ENCODE measurements at regions not wholly inside any gene's neighbourhood (a gene's known extent, or its start where the extent isn't known, plus 50 kb on each side); places are given as distances from the start of the nearest gene placed in this dataset.
A peak's percentile ranks its signal among the peaks of the same experiment; 100 is the strongest.
"Not testable (repeated sequence)": the region's sequence is repeated elsewhere in the genome, so short reads cannot be mapped to it uniquely, and the experiment has no call there.

DNA sequence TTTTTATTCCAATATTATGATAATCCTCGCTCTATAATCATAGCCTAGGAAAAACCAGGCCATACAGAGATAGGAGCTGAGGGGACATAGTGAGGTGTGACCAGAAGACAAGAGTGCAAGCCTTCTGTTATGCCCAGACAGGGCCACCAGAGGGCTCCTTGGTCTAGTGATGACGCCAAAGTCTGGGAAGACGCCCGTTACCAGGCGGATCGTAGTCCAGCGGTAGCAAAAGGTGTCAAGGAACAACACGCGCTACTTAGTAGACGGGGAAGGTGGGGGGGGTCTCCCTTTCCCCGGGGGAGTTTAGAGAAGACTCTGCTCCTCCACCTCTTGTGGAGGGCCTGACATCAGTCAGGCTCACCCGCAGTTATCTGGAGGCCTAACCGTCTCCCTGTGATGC lies 253.8 kb upstream of the RGPD4 start:
- H2BK12ac ChIP-seq (ENCODE audit: low read length); H3K18ac ChIP-seq (ENCODE audit: low read length); H2BK120ac ChIP-seq (ENCODE audit: insufficient read depth, low read length, poor library complexity); H3K4me3 ChIP-seq (ENCODE audit: low read depth, low read length); H3K9ac ChIP-seq (ENCODE audit: low read length); H2AK5ac ChIP-seq (ENCODE audit: low read length); H4K91ac ChIP-seq (ENCODE audit: low read depth, low read length); H3K27me3 ChIP-seq (ENCODE audit: insufficient read depth, low read length); H3K9me3 ChIP-seq (ENCODE audit: insufficient read depth, low read depth, low read length); H3K79me2 ChIP-seq (ENCODE audit: control insufficient read depth, insufficient read depth, low read length, poor library complexity); H3K4me2 ChIP-seq (ENCODE audit: low read length); H2AFZ ChIP-seq (ENCODE audit: insufficient read depth, low read length, poor library complexity); H3K79me1 ChIP-seq (ENCODE audit: low read length); H3K36me3 ChIP-seq (ENCODE audit: control insufficient read depth in 1 of 2, insufficient read depth in 2 of 2, low read length in 2 of 2); H3K4me1 ChIP-seq (ENCODE audit: control insufficient read depth in 1 of 2, insufficient read depth in 2 of 2, low read length in 2 of 2); H2BK5ac ChIP-seq (ENCODE audit: low read depth, low read length, poor library complexity); H4K12ac ChIP-seq (ENCODE audit: low read depth, low read length); H4K8ac ChIP-seq (ENCODE audit: low read depth, low read length); H3K23ac ChIP-seq (ENCODE audit: low read length); H3K27ac ChIP-seq (ENCODE audit: low read depth, low read length); H3K14ac ChIP-seq (ENCODE audit: low read length); H3K4ac ChIP-seq (ENCODE audit: low read depth, low read length): not testable (repeated sequence)
- peak in 1 of 2 donors; percentile 55 for DNase-seq
- WGBS (ENCODE audit: extremely low coverage, insufficient coverage, insufficient read length): no CpG with 5 or more reads among the region's 13 CpGs

- no peaks in the 10 kb centered on the region for H3K27me3 ChIP-seq (ENCODE audit: insufficient read depth, low read length)
- no peak overlapping the region for H3K23ac ChIP-seq (ENCODE audit: low read length)
- H4K8ac ChIP-seq (ENCODE audit: low read depth, low read length): no peak overlapping the region
- no peak overlapping the region for H3K27ac ChIP-seq (ENCODE audit: low read depth, low read length)
- no peaks in the 10 kb centered on the region for H3K79me2 ChIP-seq (ENCODE audit: control insufficient read depth, insufficient read depth, low read length, poor library complexity)
- H4K91ac ChIP-seq (ENCODE audit: low read depth, low read length): no peak overlapping the region
- no peak overlapping the region for H2BK120ac ChIP-seq (ENCODE audit: insufficient read depth, low read length, poor library complexity)
- no peak overlapping the region for H4K12ac ChIP-seq (ENCODE audit: low read depth, low read length)
- no peak overlapping the region for H3K18ac ChIP-seq (ENCODE audit: low read length)
- H3K36me3 ChIP-seq (ENCODE audit: control insufficient read depth in 1 of 2, insufficient read depth in 2 of 2, low read length in 2 of 2): no peaks in the 10 kb centered on the region
- H3K79me1 ChIP-seq (ENCODE audit: low read length): no peaks in the 10 kb centered on the region
- H3K9ac ChIP-seq (ENCODE audit: low read length): no peak overlapping the region
- H3K4me2 ChIP-seq (ENCODE audit: low read length): no peak overlapping the region
- H3K4ac ChIP-seq (ENCODE audit: low read depth, low read length): no peak overlapping the region
- no peak for DNase-seq
- WGBS (ENCODE audit: extremely low coverage, insufficient coverage, insufficient read length): no CpG with 5 or more reads among the region's 5 CpGs
- H3K9me3 ChIP-seq (ENCODE audit: insufficient read depth, low read depth, low read length): no peaks in the 10 kb centered on the region
- H3K14ac ChIP-seq (ENCODE audit: low read length): no peak overlapping the region
- H2AFZ ChIP-seq (ENCODE audit: insufficient read depth, low read length, poor library complexity): no peak overlapping the region
- H3K4me1 ChIP-seq (ENCODE audit: control insufficient read depth in 1 of 2, insufficient read depth in 2 of 2, low read length in 2 of 2): no peaks in the 10 kb centered on the region
- H2AK5ac ChIP-seq (ENCODE audit: low read length): no peak overlapping the region
- no peak overlapping the region for H3K4me3 ChIP-seq (ENCODE audit: low read depth, low read length)
- no peak overlapping the region for H2BK12ac ChIP-seq (ENCODE audit: low read length)
- H2BK5ac ChIP-seq (ENCODE audit: low read depth, low read length, poor library complexity): no peak overlapping the region
Observed at GRCh38 chr2:107576991-107577390, 249.7 kb upstream of the RGPD4 start.

- H3K9me3 ChIP-seq (ENCODE audit: insufficient read depth, low read depth, low read length): no peaks in the 10 kb centered on the region
- no peak overlapping the region for H3K4me3 ChIP-seq (ENCODE audit: low read depth, low read length)
- H2AK5ac ChIP-seq (ENCODE audit: low read length): no peak overlapping the region
- no peak overlapping the region for H3K23ac ChIP-seq (ENCODE audit: low read length)
- no peak overlapping the region for H3K9ac ChIP-seq (ENCODE audit: low read length)
- H2BK120ac ChIP-seq (ENCODE audit: insufficient read depth, low read length, poor library complexity): no peak overlapping the region
- H3K4ac ChIP-seq (ENCODE audit: low read depth, low read length): no peak overlapping the region
- H4K12ac ChIP-seq (ENCODE audit: low read depth, low read length): no peak overlapping the region
- H3K4me1 ChIP-seq (ENCODE audit: control insufficient read depth in 1 of 2, insufficient read depth in 2 of 2, low read length in 2 of 2): no peaks in the 10 kb centered on the region
- no peak overlapping the region for H3K14ac ChIP-seq (ENCODE audit: low read length)
- no peak overlapping the region for H3K27ac ChIP-seq (ENCODE audit: low read depth, low read length)
- H3K36me3 ChIP-seq (ENCODE audit: control insufficient read depth in 1 of 2, insufficient read depth in 2 of 2, low read length in 2 of 2): no peaks in the 10 kb centered on the region
- H2BK5ac ChIP-seq (ENCODE audit: low read depth, low read length, poor library complexity): no peak overlapping the region
- H4K8ac ChIP-seq (ENCODE audit: low read depth, low read length): no peak overlapping the region
- no peak for DNase-seq
- no peaks in the 10 kb centered on the region for H3K79me1 ChIP-seq (ENCODE audit: low read length)
- H2BK12ac ChIP-seq (ENCODE audit: low read length): no peak overlapping the region
- no peak overlapping the region for H2AFZ ChIP-seq (ENCODE audit: insufficient read depth, low read length, poor library complexity)
- no peak overlapping the region for H3K18ac ChIP-seq (ENCODE audit: low read length)
- H4K91ac ChIP-seq (ENCODE audit: low read depth, low read length): no peak overlapping the region
- no peaks in the 10 kb centered on the region for H3K27me3 ChIP-seq (ENCODE audit: insufficient read depth, low read length)
- H3K4me2 ChIP-seq (ENCODE audit: low read length): no peak overlapping the region
- no peaks in the 10 kb centered on the region for H3K79me2 ChIP-seq (ENCODE audit: control insufficient read depth, insufficient read depth, low read length, poor library complexity)
Observed at GRCh38 chr2:107582487-107582886, 244.2 kb upstream of the RGPD4 start.

GRCh38 chr2:107584577-107584976 lies 242.1 kb upstream of the RGPD4 start:
- Histone ChIP-seq H2AK5ac (ENCODE audit: low read length) (no peak overlapping the region), H3K4me3 (ENCODE audit: low read depth, low read length) (no peak overlapping the region), H3K36me3 (ENCODE audit: control insufficient read depth in 1 of 2, insufficient read depth in 2 of 2, low read length in 2 of 2) (no peaks in the 10 kb centered on the region), H3K27me3 (ENCODE audit: insufficient read depth, low read length) (no peaks in the 10 kb centered on the region), H3K79me1 (ENCODE audit: low read length) (no peaks in the 10 kb centered on the region), H3K79me2 (ENCODE audit: control insufficient read depth, insufficient read depth, low read length, poor library complexity) (no peaks in the 10 kb centered on the region), H3K4ac (ENCODE audit: low read depth, low read length) (no peak overlapping the region), H2BK120ac (ENCODE audit: insufficient read depth, low read length, poor library complexity) (no peak overlapping the region), H3K9ac (ENCODE audit: low read length) (no peak overlapping the region), H3K18ac (ENCODE audit: low read length) (no peak overlapping the region), H3K4me2 (ENCODE audit: low read length) (no peak overlapping the region), H4K91ac (ENCODE audit: low read depth, low read length) (no peak overlapping the region), H2BK12ac (ENCODE audit: low read length) (no peak overlapping the region), H3K14ac (ENCODE audit: low read length) (no peak overlapping the region), H3K4me1 (ENCODE audit: control insufficient read depth in 1 of 2, insufficient read depth in 2 of 2, low read length in 2 of 2) (no peaks in the 10 kb centered on the region), H3K9me3 (ENCODE audit: insufficient read depth, low read depth, low read length) (no peaks in the 10 kb centered on the region), H3K23ac (ENCODE audit: low read length) (no peak overlapping the region), H4K8ac (ENCODE audit: low read depth, low read length) (no peak overlapping the region), H2BK5ac (ENCODE audit: low read depth, low read length, poor library complexity) (no peak overlapping the region), H4K12ac (ENCODE audit: low read depth, low read length) (no peak overlapping the region), H2AFZ (ENCODE audit: insufficient read depth, low read length, poor library complexity) (no peak overlapping the region), H3K27ac (ENCODE audit: low read depth, low read length) (no peak overlapping the region)
- DNase-seq: no peak
- WGBS (ENCODE audit: extremely low coverage, insufficient coverage, insufficient read length): no CpG with 5 or more reads among the region's 1 CpG

GRCh38 chr2:107585851-107586250 lies 240.8 kb upstream of the RGPD4 start:
- Histone ChIP-seq H4K91ac (ENCODE audit: low read depth, low read length) (no peak overlapping the region), H2BK12ac (ENCODE audit: low read length) (no peak overlapping the region), H3K36me3 (ENCODE audit: control insufficient read depth in 1 of 2, insufficient read depth in 2 of 2, low read length in 2 of 2) (no peaks in the 10 kb centered on the region), H3K18ac (ENCODE audit: low read length) (no peak overlapping the region), H3K79me1 (ENCODE audit: low read length) (no peaks in the 10 kb centered on the region), H2AK5ac (ENCODE audit: low read length) (no peak overlapping the region), H3K4me3 (ENCODE audit: low read depth, low read length) (no peak overlapping the region), H3K9ac (ENCODE audit: low read length) (no peak overlapping the region), H3K27me3 (ENCODE audit: insufficient read depth, low read length) (no peaks in the 10 kb centered on the region), H3K23ac (ENCODE audit: low read length) (no peak overlapping the region), H2BK5ac (ENCODE audit: low read depth, low read length, poor library complexity) (no peak overlapping the region), H3K4me1 (ENCODE audit: control insufficient read depth in 1 of 2, insufficient read depth in 2 of 2, low read length in 2 of 2) (no peaks in the 10 kb centered on the region), H3K4ac (ENCODE audit: low read depth, low read length) (no peak overlapping the region), H4K8ac (ENCODE audit: low read depth, low read length) (no peak overlapping the region), H3K9me3 (ENCODE audit: insufficient read depth, low read depth, low read length) (no peaks in the 10 kb centered on the region), H3K27ac (ENCODE audit: low read depth, low read length) (no peak overlapping the region), H4K12ac (ENCODE audit: low read depth, low read length) (no peak overlapping the region), H3K79me2 (ENCODE audit: control insufficient read depth, insufficient read depth, low read length, poor library complexity) (no peaks in the 10 kb centered on the region), H2BK120ac (ENCODE audit: insufficient read depth, low read length, poor library complexity) (no peak overlapping the region), H3K14ac (ENCODE audit: low read length) (no peak overlapping the region), H3K4me2 (ENCODE audit: low read length) (no peak overlapping the region), H2AFZ (ENCODE audit: insufficient read depth, low read length, poor library complexity) (no peak overlapping the region)
- no CpG with 5 or more reads among the region's 3 CpGs for WGBS (ENCODE audit: extremely low coverage, insufficient coverage, insufficient read length)
- DNase-seq: no peak

Data from trophoblast cell (in vitro differentiated cells and primary cell).